Amniotic stem cell (primary cell): ENCODE measurements at regions not wholly inside any gene's neighbourhood (a gene's known extent, or its start where the extent isn't known, plus 50 kb on each side); places are given as distances from the start of the nearest gene placed in this dataset.

Experiments used
- DNase-seq: peaks from one replicate; lab custom pipeline; 2025; lab: John Stamatoyannopoulos, UW

- DNase-seq, result no peak
These were observed 89.1 kb upstream of the ERRFI1 start for GRCh38 chr1:8115031-8115768.

- DNase-seq, result no peak
These were observed 87.4 kb upstream of the ERRFI1 start for GRCh38 chr1:8113262-8114220.

- no peak for DNase-seq
These were observed 86.6 kb upstream of the ERRFI1 start for GRCh38 chr1:8112611-8113261.

GRCh38 chr1:8111560-8111959, 85.5 kb upstream of the ERRFI1 start:
- DNase-seq, result no peak

- DNase-seq, result no peak
These were observed 83.1 kb upstream of the ERRFI1 start for GRCh38 chr1:8109216-8109615.

- no peak for DNase-seq
These were observed 81.8 kb upstream of the ERRFI1 start for GRCh38 chr1:8107897-8108296.

GRCh38 chr1:8104278-8105236, 78.4 kb upstream of the ERRFI1 start:
- DNase-seq, result no peak

- DNase-seq, result no peak
These were observed 71.8 kb upstream of the ERRFI1 start for GRCh38 chr1:8097908-8098307.

- peak; percentile 76 for DNase-seq
These were observed 71.1 kb upstream of the ERRFI1 start for GRCh38 chr1:8097077-8097799.

GRCh38 chr1:8096105-8097011, 70.2 kb upstream of the ERRFI1 start:
- no peak for DNase-seq

GRCh38 chr1:8095584-8095983, 69.5 kb upstream of the ERRFI1 start:
- no peak for DNase-seq

- DNase-seq, result no peak
These were observed 68.6 kb upstream of the ERRFI1 start for GRCh38 chr1:8094481-8095241.

- no peak for DNase-seq
These were observed 67.3 kb upstream of the ERRFI1 start for GRCh38 chr1:8093221-8093980.

- no peak for DNase-seq
These were observed 66.5 kb upstream of the ERRFI1 start for GRCh38 chr1:8092657-8093056.

GRCh38 chr1:8091691-8092090, 65.6 kb upstream of the ERRFI1 start:
- DNase-seq, result no peak

- DNase-seq, result peak; percentile 86
These were observed 64.2 kb upstream of the ERRFI1 start for GRCh38 chr1:8090241-8090702.

- no peak for DNase-seq
These were observed 63.6 kb upstream of the ERRFI1 start for GRCh38 chr1:8089535-8090228.
